NOMO-1 treated with dmso at 0.1 percent for 144 hours (cell line): ENCODE measurements at regions not wholly inside any gene's neighbourhood (a gene's known extent, or its start where the extent isn't known, plus 50 kb on each side); places are given as distances from the start of the nearest gene placed in this dataset.
"Not testable (repeated sequence)": the region's sequence is repeated elsewhere in the genome, so short reads cannot be mapped to it uniquely, and the experiment has no call there.

Experiments
- DNase-seq: peaks from one replicate; lab custom pipeline; 2025; ENCODE audit not compliant: unreplicated experiment; lab: John Stamatoyannopoulos, UW

- no peak for DNase-seq
Observed at GRCh38 chr14:58878439-58879139, 240.8 kb downstream of the DACT1 start.

GRCh38 chr14:58881433-58881832, 243.7 kb downstream of the DACT1 start:
- DNase-seq: no peak

GRCh38 chr14:58882577-58883018, 244.8 kb downstream of the DACT1 start:
- no peak for DNase-seq

GRCh38 chr14:58884442-58884841, 246.7 kb downstream of the DACT1 start:
- DNase-seq: no peak

- no peak for DNase-seq
Observed at GRCh38 chr14:58887931-58888330, 250.2 kb downstream of the DACT1 start.

- DNase-seq: no peak
Observed at GRCh38 chr14:58898655-58899316, 261.0 kb downstream of the DACT1 start.

- DNase-seq: no peak
Observed at GRCh38 chr14:58899317-58899713, 261.6 kb downstream of the DACT1 start.

GRCh38 chr14:58901826-58902225, 264.1 kb downstream of the DACT1 start:
- no peak for DNase-seq

GRCh38 chr14:58904776-58905175, 267.0 kb downstream of the DACT1 start:
- no peak for DNase-seq

GRCh38 chr14:58907803-58908202, 270.0 kb downstream of the DACT1 start:
- DNase-seq: no peak

- no peak for DNase-seq
Observed at GRCh38 chr14:58912287-58912686, 274.5 kb downstream of the DACT1 start.

- DNase-seq: no peak
Observed at GRCh38 chr14:58912799-58913432, 275.2 kb downstream of the DACT1 start.

GRCh38 chr14:58914279-58914855, 274.1 kb upstream of the DAAM1 start:
- DNase-seq: peak; percentile 20

- no peak for DNase-seq
Observed at GRCh38 chr14:58915646-58916045, 272.8 kb upstream of the DAAM1 start.

GRCh38 chr14:58918066-58918738, 270.3 kb upstream of the DAAM1 start:
- DNase-seq: no peak

GRCh38 chr14:58919217-58919616, 269.2 kb upstream of the DAAM1 start:
- no peak for DNase-seq

GRCh38 chr14:58920230-58920629, 268.2 kb upstream of the DAAM1 start:
- DNase-seq: no peak

- DNase-seq: not testable (repeated sequence)
Observed at GRCh38 chr14:58922201-58922940, 266.1 kb upstream of the DAAM1 start.

GRCh38 chr14:58923751-58924405, 264.6 kb upstream of the DAAM1 start:
- no peak for DNase-seq

GRCh38 chr14:58941629-58942028, 246.8 kb upstream of the DAAM1 start:
- DNase-seq: no peak
